Fibroblast of villous mesenchyme (primary cell): ENCODE measurements at regions not wholly inside any gene's neighbourhood (a gene's known extent, or its start where the extent isn't known, plus 50 kb on each side); places are given as distances from the start of the nearest gene placed in this dataset.

Source experiments
- DNase-seq: peaks from one replicate; pipeline ENCODE4 v3.0.0-alpha.2; 2010; ENCODE audit warnings: low read depth
- H3K4me3 ChIP-seq: 2 replicates; pipeline ENCODE4 v1.5.1; 2011; ENCODE audit warnings: low read depth, mild to moderate bottlenecking, low read length
- TF ChIP-seq, protein P1 (sequence below): IDR thresholded peaks from 2 replicates; pipeline ENCODE4 v1.5.1; 2012; ENCODE audit warnings: low read depth, mild to moderate bottlenecking, low read length; ENCODE audit not compliant: insufficient read depth

DNA sequence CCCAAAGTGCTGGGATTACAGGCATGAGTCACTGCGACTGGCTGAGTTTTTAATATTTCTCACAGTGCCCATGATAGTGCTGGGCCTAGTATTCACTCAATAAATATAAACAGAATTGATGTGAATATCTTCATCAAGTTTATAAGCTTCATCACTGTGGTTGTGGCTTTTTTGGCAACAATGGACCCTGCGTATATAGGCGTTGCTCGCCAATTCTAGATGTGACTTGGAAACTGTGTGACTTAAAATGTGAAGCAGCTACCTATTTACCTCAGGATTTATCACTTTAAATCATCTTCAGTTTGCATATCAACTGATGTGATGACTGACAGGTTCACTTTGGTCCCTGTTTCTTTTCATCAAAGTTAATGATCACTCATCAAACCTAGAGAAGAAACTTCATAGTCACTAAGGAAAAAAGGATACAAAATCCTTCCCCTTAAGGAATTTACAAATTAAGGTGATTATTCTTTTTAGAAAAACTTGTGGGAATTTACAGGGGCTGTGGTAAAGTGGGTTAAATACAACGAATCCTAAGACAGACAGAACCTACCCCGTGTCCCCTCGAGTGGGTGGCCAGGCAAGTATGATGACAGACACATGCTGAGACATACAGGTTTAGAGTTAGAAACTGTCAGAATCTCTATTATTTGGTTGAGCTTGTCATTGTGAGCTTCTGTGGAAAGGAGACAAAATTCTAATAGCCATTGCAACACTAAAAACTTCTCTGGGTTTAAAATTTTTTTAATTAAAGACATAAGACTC lies 101.3 kb downstream of the AKAP11 start:
- H3K4me3 ChIP-seq = no peak overlapping the region
- TF ChIP-seq, protein P1, sequence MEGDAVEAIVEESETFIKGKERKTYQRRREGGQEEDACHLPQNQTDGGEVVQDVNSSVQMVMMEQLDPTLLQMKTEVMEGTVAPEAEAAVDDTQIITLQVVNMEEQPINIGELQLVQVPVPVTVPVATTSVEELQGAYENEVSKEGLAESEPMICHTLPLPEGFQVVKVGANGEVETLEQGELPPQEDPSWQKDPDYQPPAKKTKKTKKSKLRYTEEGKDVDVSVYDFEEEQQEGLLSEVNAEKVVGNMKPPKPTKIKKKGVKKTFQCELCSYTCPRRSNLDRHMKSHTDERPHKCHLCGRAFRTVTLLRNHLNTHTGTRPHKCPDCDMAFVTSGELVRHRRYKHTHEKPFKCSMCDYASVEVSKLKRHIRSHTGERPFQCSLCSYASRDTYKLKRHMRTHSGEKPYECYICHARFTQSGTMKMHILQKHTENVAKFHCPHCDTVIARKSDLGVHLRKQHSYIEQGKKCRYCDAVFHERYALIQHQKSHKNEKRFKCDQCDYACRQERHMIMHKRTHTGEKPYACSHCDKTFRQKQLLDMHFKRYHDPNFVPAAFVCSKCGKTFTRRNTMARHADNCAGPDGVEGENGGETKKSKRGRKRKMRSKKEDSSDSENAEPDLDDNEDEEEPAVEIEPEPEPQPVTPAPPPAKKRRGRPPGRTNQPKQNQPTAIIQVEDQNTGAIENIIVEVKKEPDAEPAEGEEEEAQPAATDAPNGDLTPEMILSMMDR = no peak
- DNase-seq = no peak

DNA sequence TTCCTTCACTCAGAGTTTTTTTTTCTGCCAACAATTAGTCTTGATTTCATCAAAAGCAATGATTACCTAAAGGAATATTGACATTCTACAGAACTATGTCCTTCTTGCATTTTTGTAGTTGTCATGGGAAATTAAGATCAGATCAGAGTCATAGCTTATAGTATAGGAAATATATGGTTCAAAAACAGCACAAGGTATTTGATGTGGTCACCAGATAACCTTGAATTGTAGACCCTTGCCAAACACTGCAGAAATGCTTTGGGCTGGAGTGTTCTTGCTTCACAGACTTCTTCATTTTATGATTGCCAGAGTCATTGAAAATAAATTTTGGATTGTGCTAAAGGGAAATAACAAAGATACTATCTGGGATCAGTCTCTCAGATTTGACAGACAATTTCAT lies 103.7 kb downstream of the AKAP11 start:
- TF ChIP-seq, protein P1 = no peak
- DNase-seq = no peak
- H3K4me3 ChIP-seq = no peak overlapping the region

DNA sequence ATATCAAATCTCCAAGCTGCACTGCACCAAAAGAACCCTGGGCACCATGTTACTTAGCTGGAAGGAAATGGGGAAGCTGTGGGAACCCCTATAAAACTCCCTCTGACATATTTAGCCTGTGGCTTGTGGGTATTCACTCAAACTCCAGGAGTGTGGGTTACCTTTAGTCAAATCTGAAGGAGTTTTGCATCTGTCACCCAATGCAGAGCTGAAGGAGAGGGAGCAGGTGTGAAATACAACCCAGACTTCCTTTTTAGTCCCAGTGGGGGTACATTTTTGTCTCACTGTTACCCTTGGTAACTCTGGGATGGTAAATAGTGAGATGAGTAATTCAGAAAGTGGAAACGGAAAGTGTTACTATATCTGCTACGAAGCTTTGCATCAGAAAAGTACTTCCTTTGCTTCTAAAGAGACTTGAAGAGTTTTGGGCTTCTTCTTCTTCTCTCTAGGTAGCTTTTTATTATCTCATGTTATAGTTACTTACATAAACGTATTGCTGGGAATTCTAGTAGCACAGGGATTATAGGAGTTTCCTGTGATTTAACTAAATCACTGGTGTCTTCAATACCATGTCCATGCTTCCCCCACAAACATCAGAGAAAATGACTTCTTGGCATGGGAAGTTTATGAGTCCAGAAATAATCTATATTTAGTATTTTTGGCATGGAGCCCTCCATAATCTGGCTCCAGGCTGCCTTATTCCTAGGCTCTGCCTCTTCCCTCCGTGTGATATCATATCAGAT lies 105.9 kb downstream of the AKAP11 start:
- DNase-seq = no peak
- TF ChIP-seq, protein P1 = no peak
- no peak overlapping the region for H3K4me3 ChIP-seq

DNA sequence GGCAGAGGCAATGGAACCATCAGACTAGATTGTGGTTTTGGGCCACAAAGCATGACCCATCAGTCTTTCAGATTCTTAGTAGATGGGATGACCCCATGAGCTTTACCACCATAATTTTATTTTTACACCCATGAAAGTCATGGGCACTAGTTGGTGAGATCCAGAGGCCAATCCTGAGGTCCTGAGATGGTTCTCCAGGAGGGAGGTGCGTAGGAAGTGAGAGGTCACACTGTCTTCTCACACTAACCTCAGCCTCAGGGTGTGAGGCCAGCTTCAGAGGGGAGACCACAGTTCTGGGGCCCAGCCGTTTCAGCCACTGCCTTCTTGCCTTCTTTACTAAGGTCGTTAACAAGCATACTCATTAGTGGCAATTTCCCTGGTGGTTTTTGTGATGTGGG lies 106.4 kb downstream of the AKAP11 start:
- no peak overlapping the region for H3K4me3 ChIP-seq
- no peak for DNase-seq
- TF ChIP-seq, protein P1 = no peak

DNA sequence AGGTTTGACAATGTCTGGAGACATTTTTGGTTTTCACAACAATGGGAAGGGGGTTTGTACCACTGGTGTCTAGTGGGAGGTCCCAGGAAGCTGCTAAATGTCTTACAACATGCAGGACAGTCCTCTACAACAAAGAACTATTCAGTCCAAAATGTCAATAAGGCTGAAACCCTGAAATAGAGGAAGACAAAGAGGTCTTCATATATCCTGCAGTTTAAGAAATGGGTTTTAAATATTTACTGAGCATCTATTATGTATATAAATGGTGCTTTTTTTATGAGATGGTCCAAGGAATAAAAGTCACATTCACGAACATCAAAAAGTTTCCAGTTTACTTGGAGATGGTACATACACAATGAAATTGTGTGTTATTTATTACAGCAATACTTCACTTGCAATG lies 107.3 kb downstream of the AKAP11 start:
- DNase-seq = no peak
- TF ChIP-seq, protein P1 = no peak
- no peak overlapping the region for H3K4me3 ChIP-seq

DNA sequence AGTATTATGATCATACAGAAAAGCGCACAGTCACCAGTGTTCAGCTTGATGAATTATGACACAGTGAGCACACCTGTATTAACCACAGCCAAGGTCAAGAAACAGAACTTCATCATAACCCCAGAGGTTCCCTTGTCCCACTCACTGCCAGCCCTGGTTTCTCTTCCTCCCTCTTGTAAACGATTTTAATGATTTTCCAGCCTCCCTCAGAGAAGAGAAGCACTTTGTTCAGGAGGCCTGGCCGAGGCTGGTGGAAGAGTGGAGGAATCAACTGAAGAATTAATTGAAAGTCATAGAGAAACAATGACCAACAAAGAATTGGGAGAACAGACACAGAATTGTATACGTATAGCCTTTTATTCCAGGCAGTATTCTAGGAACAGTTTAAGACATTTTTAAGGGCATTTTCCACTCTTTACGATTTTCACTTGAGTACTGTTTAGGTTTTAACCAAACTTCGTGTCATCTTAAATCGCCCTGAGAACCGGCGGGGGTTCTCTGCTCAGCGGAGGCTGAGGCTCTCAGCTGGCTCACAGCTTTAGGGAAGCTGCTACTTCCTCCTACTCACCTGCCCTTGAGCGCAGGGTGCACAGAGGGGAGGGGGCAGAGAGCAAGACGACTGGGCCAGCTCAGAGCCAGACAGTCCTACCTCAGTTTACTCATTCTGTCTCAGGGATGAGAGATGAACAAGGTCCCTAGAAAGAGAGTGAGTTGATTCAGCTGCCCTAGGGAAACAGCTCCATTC lies 108.6 kb downstream of the AKAP11 start:
- DNase-seq = no peak
- TF ChIP-seq, protein P1 = no peak
- H3K4me3 ChIP-seq = no peak overlapping the region
